ENCODE measurements at regions not wholly inside any gene's neighbourhood (a gene's known extent, or its start where the extent isn't known, plus 50 kb on each side); places are given as distances from the start of the nearest gene placed in this dataset.

- no peak for DNase-seq
These were observed 524.1 kb downstream of the METTL15 start for GRCh38 chr11:28632338-28632737.

DNA sequence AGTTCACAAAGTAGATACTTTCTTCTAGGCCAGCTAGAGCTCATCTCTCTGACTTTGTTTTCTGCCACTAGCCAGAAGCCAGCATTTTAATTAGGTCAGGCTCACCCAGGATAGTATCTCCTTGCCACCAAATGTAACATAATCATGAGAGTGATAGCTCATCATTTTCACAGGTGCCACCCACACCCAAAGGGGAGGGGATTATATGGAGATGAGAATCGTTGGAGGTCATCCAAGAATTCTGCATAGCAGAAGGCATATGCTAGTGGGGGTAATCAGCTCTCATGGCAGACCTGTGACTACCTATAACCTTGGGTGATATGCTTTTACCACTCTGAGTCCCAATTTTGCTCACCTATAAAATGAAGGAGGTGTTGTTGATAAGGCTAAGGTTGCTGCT is 523.0 kb downstream of the METTL15 start:
- no peak for DNase-seq

- no peak for DNase-seq
These were observed 521.0 kb downstream of the METTL15 start for GRCh38 chr11:28629235-28629634.

- DNase-seq: no peak
These were observed 520.2 kb downstream of the METTL15 start for GRCh38 chr11:28628412-28628811.

- DNase-seq: no peak
These were observed 519.6 kb downstream of the METTL15 start for GRCh38 chr11:28627690-28628255.

GRCh38 chr11:28625532-28625931 is 517.3 kb downstream of the METTL15 start:
- DNase-seq: no peak

- no peak for DNase-seq
These were observed 513.6 kb downstream of the METTL15 start for GRCh38 chr11:28621753-28622152.

- DNase-seq: no peak
These were observed 511.8 kb downstream of the METTL15 start for GRCh38 chr11:28619846-28620540.

GRCh38 chr11:28618416-28618815 is 510.2 kb downstream of the METTL15 start:
- DNase-seq: no peak

DNA sequence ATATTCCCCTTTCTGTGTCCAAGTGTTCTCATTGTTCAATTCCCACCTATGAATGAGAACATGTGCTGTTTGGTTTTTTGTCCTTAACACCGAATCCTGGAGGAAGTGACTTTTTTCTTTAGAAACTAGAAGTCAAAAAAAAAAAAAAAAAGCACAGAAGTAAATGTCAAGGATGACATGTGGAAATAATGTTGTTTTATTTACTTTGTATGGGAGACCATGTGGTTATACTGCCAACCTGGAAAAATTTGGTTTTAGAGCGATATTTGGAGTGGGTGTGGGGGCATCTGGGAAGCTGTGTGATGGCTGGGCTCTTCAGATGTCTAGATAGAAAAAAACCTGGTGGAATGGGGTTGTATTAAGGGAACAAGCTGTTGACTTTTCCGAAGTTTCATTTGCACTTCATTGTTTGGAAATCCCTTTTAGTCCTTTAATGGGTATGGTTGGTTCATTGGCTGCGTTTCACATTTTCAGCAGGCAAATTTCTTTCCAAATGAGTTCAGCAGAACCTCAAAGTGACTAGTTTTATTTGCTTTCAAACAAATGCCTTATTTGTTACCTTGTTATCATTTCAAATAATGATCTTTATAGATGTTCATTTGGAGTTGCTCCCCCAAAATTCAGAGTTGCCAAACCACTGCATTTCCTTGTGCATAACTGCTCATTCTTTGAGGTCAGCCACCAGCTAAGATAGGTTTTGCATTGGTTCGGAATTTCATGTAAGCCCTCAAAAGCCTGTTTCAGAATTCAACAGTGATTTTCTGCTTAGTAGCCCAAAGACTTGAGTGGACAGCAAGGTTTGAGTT is 508.2 kb downstream of the METTL15 start:
- DNase-seq: no peak

- DNase-seq: no peak
These were observed 507.4 kb downstream of the METTL15 start for GRCh38 chr11:28615542-28615941.

- no peak for DNase-seq
These were observed 498.7 kb downstream of the METTL15 start for GRCh38 chr11:28606930-28607329.

- DNase-seq: no peak
These were observed 491.5 kb downstream of the METTL15 start for GRCh38 chr11:28599656-28600055.

DNA sequence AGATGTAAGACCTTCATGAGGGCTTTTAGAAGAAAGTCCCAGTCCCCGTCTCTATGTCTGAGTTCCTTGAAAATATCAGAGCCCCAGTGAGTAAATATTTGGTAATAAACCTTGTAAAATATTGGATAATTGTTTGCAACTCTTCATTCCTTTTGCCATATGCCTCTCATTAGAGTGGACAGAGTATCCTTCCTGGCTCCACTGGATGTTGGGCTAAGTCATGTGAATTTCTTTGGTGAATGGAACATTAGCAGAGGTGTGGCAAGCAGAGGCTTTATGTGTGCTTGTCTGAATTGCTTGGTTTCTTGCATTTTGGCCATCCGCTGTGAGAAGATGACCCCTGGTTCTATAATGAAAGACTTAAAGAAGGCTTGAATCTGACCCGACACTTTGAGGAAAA is 490.3 kb downstream of the METTL15 start:
- DNase-seq: no peak

- DNase-seq: no peak
These were observed 488.6 kb downstream of the METTL15 start for GRCh38 chr11:28596816-28597215.

DNA sequence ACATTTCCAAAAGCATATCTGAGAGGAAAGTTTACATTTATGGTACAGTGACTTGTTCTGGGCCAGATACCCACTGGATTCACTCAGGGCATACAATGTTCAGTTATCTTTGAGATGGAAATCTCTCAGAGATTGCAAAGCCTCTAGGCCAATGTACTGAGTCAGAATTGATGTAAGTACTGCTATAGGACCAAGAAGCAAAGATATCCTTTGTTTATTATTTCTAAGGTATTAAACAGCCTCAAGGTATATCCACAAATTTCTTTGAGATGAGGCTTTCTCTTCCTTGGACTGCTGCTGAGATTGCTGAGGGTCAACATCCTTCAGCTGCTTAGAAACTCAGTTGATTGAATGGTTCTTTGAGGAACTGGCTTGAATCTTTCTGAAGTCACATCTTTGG is 484.0 kb downstream of the METTL15 start:
- DNase-seq: no peak

- DNase-seq: no peak
These were observed 476.8 kb downstream of the METTL15 start for GRCh38 chr11:28584992-28585391.

- DNase-seq: no peak
These were observed 474.3 kb downstream of the METTL15 start for GRCh38 chr11:28582506-28582905.

DNA sequence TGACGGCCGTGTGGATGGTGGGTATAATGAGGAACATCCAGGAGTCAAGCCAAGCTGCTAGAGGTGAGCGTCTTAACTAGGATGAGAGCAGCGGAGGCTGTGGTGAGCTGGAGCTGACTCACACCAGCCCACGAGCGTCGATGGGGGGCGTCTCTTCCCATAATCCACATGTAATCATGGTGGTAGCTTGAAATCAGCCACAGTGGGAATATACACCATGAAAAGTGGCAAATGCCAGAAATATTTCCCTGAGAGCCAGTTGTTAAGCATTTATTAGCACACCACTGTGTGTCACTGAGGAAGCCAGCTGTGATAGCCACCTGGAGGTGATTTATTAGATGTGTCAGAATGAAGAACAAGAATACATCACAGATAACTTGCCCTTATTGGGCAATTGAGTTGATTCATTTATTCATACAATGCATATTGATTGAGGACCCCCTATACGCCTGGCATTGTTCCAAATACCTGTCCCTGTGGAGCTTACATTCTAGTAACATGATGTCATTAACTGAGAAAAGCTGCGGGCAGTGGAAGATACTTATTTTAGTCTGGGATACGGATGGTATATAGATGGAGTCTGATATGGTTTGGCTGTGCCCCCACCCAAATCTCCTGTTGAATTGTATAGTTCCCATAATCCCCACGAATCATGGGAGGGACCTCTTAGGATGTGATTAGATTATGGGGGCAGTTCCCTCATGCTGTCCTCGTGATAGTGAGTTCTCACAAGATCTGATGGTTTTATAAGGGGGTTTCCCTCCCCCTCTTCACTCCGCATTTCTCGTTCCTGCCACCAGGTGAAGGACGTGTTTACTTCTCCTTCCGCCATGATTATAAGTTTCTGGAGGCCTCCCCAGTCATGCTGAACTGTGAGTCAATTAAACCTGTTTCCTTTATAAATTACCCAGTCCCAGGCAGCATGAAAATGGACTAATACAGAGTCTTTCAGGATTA is 473.4 kb downstream of the METTL15 start:
- DNase-seq: no peak

- no peak for DNase-seq
These were observed 463.2 kb downstream of the METTL15 start for GRCh38 chr11:28571371-28571770.

- DNase-seq: no peak
These were observed 460.9 kb downstream of the METTL15 start for GRCh38 chr11:28569106-28569505.

GRCh38 chr11:28566339-28567089 is 458.3 kb downstream of the METTL15 start:
- no peak for DNase-seq

Measured in inflammatory macrophage treated with lipopolysaccharide for 1 hour (primary cell).